WTC11 (cell line): ENCODE measurements at regions not wholly inside any gene's neighbourhood (a gene's known extent, or its start where the extent isn't known, plus 50 kb on each side); places are given as distances from the start of the nearest gene placed in this dataset.

Experiments used
- ATAC-seq: fragments of 200-7000 bp; cut with Tn5 transposase; 2 replicates; pipeline ENCODE4 v1.10.0; 2021; ENCODE audit warnings: mild to moderate bottlenecking, moderate library complexity
- CTCF ChIA-PET: fragments of 300-600 bp; sonication (Branson Sonifier 250); formaldehyde crosslinking; loops from one replicate; lab custom pipeline; 2021; ENCODE audit warnings: antibody characterized with exemption; lab: Charles Lee
- POLR2A ChIA-PET: fragments of 350-600 bp; sonication (Branson Sonifier 250); formaldehyde crosslinking; loops from one replicate; lab custom pipeline; 2021; ENCODE audit warnings: antibody characterized with exemption; lab: Charles Lee
- DNase-seq: peaks from one replicate; pipeline ENCODE4 v3.0.0; 2021; ENCODE audit warnings: low spot score
- H3K27ac Mint-ChIP-seq: 2 replicates; pipeline ENCODE4 v1.8.0; 2021; ENCODE audit warnings: mixed read lengths
- H3K27me3 Mint-ChIP-seq: 2 replicates; pipeline ENCODE4 v1.8.0; 2021; ENCODE audit warnings: low read depth, mild to moderate bottlenecking, moderate library complexity, mixed read lengths
- H3K36me3 Mint-ChIP-seq: 2 replicates; pipeline ENCODE4 v1.8.0; 2021; ENCODE audit warnings: mixed read lengths
- H3K4me1 Mint-ChIP-seq: 2 replicates; pipeline ENCODE4 v1.8.0; 2022; ENCODE audit warnings: mixed read lengths
- H3K4me3 Mint-ChIP-seq: 2 replicates; pipeline ENCODE4 v1.8.0; 2021; ENCODE audit warnings: mild to moderate bottlenecking, moderate library complexity, mixed read lengths
- H3K9me3 Mint-ChIP-seq: 2 replicates; pipeline ENCODE4 v1.8.0; 2021; ENCODE audit warnings: mixed read lengths
- AFF4 ChIP-seq: sonication (generic); formaldehyde crosslinking; IDR thresholded peaks from 2 replicates; pipeline ENCODE4 v1.8.1; 2023; ENCODE audit warnings: mild to moderate bottlenecking, missing genetic modification reagents, borderline replicate concordance
- ATF3 ChIP-seq: sonication (generic); formaldehyde crosslinking; conservative IDR thresholded peaks from 2 replicates; pipeline ENCODE4 v1.8.1; 2022; ENCODE audit warnings: mild to moderate bottlenecking, missing genetic modification reagents
- CBFB ChIP-seq: sonication (generic); formaldehyde crosslinking; IDR thresholded peaks from 2 replicates; pipeline ENCODE4 v1.8.1; 2022; ENCODE audit warnings: mild to moderate bottlenecking, low read depth, missing genetic modification reagents
- ELF4 ChIP-seq: sonication (generic); formaldehyde crosslinking; IDR thresholded peaks from 2 replicates; pipeline ENCODE4 v1.8.1; 2022; ENCODE audit warnings: low read depth, mild to moderate bottlenecking, moderate library complexity, missing genetic modification reagents
- FOXJ3 ChIP-seq: sonication (generic); formaldehyde crosslinking; IDR thresholded peaks from 2 replicates; pipeline ENCODE4 v1.9.0; 2021; ENCODE audit warnings: missing genetic modification reagents, mild to moderate bottlenecking, borderline replicate concordance
- FOXP1 ChIP-seq: sonication (generic); formaldehyde crosslinking; IDR thresholded peaks from 2 replicates; pipeline ENCODE4 v1.8.0; 2022; ENCODE audit warnings: missing genetic modification reagents, mild to moderate bottlenecking, moderate library complexity, borderline replicate concordance
- HMGA2 ChIP-seq: fragments of 250-450 bp; sonication (Bioruptor Pico); IDR thresholded peaks from 2 replicates; pipeline ENCODE4 v1.4.0; 2021; ENCODE audit warnings: mild to moderate bottlenecking, moderate library complexity
- MLX ChIP-seq: sonication (generic); formaldehyde crosslinking; IDR thresholded peaks from 2 replicates; pipeline ENCODE4 v1.8.1; 2023; ENCODE audit warnings: mild to moderate bottlenecking, missing genetic modification reagents, moderate library complexity
- MXD4 ChIP-seq: fragments of 250-450 bp; sonication (Bioruptor Pico); IDR thresholded peaks from 2 replicates; pipeline ENCODE4 v1.8.0; 2021; ENCODE audit warnings: mild to moderate bottlenecking, moderate library complexity, borderline replicate concordance
- MYBL2 ChIP-seq: sonication (generic); formaldehyde crosslinking; IDR thresholded peaks from 2 replicates; pipeline ENCODE4 v1.8.1; 2023; ENCODE audit warnings: mild to moderate bottlenecking, moderate library complexity, missing genetic modification reagents
- NR3C1 ChIP-seq: sonication (generic); formaldehyde crosslinking; conservative IDR thresholded peaks from 2 replicates; pipeline ENCODE4 v1.8.1; 2023; ENCODE audit warnings: low read depth, mild to moderate bottlenecking, missing genetic modification reagents
- PRDM15 ChIP-seq: sonication (generic); formaldehyde crosslinking; IDR thresholded peaks from 2 replicates; pipeline ENCODE4 v1.8.0; 2022; ENCODE audit warnings: missing genetic modification reagents
- RELA ChIP-seq: sonication (generic); formaldehyde crosslinking; IDR thresholded peaks from 2 replicates; pipeline ENCODE4 v1.8.1; 2022; ENCODE audit warnings: missing genetic modification reagents, mild to moderate bottlenecking, borderline replicate concordance
- RORB ChIP-seq: fragments of 250-450 bp; sonication (Bioruptor Pico); IDR thresholded peaks from 2 replicates; pipeline ENCODE4 v1.9.0; 2021; ENCODE audit warnings: mild to moderate bottlenecking
- TP53 ChIP-seq: sonication (generic); formaldehyde crosslinking; IDR thresholded peaks from 2 replicates; pipeline ENCODE4 v1.8.1; 2023; ENCODE audit warnings: mild to moderate bottlenecking, missing genetic modification reagents
- ZBTB21 ChIP-seq: sonication (generic); formaldehyde crosslinking; IDR thresholded peaks from 2 replicates; pipeline ENCODE4 v1.8.1; 2023; ENCODE audit warnings: mild to moderate bottlenecking, missing genetic modification reagents, borderline replicate concordance
- ZNF121 ChIP-seq: sonication (generic); formaldehyde crosslinking; IDR thresholded peaks from 2 replicates; pipeline ENCODE4 v1.8.0; 2023; ENCODE audit warnings: missing genetic modification reagents
- ZNF138 ChIP-seq: sonication (generic); formaldehyde crosslinking; conservative IDR thresholded peaks from 2 replicates; pipeline ENCODE4 v1.8.1; 2022; ENCODE audit warnings: mild to moderate bottlenecking, moderate library complexity, missing genetic modification reagents
- ZNF232 ChIP-seq: sonication (generic); formaldehyde crosslinking; IDR thresholded peaks from 2 replicates; pipeline ENCODE4 v1.8.0; 2022; ENCODE audit warnings: mild to moderate bottlenecking, missing genetic modification reagents
- ZNF281 ChIP-seq: sonication (generic); formaldehyde crosslinking; IDR thresholded peaks from 2 replicates; pipeline ENCODE4 v1.8.0; 2023; ENCODE audit warnings: mild to moderate bottlenecking, missing genetic modification reagents
- ZNF416 ChIP-seq: fragments of 250-450 bp; sonication (Bioruptor Pico); IDR thresholded peaks from 2 replicates; pipeline ENCODE4 v1.9.0; 2021; ENCODE audit warnings: mild to moderate bottlenecking, inconsistent platforms
- ZNF512 ChIP-seq: sonication (generic); formaldehyde crosslinking; IDR thresholded peaks from 2 replicates; pipeline ENCODE4 v1.8.1; 2022; ENCODE audit warnings: missing genetic modification reagents, borderline replicate concordance
- ZNF671 ChIP-seq: fragments of 250-450 bp; sonication (Bioruptor Pico); IDR thresholded peaks from 2 replicates; pipeline ENCODE4 v1.8.0; 2021; ENCODE audit warnings: mild to moderate bottlenecking

GRCh38 chr10:60708666-60709065 lies 69.6 kb upstream of the CDK1 start:
- ChIA-PET CTCF (no interaction called here), POLR2A (no interaction called here)
- ATAC-seq (no peak), DNase-seq (no peak)
- H3K4me3 Mint-ChIP-seq: no peak overlapping the region
- peak overlapping the region; percentile 34; the same call in 1 of the 2 replicates for H3K27ac Mint-ChIP-seq
- TF ChIP-seq ZNF138 (CRISPR knock-in tag): no peak
- no peak for TF ChIP-seq NR3C1
- TF ChIP-seq MYBL2: no peak
- no peak for TF ChIP-seq FOXP1
- TF ChIP-seq ZNF416: no peak
- no peak for TF ChIP-seq ZNF232 (CRISPR knock-in tag)
- TF ChIP-seq MXD4 (CRISPR knock-in tag): no peak
- TF ChIP-seq MLX (CRISPR knock-in tag): no peak
- no peak for TF ChIP-seq FOXJ3 (CRISPR knock-in tag)
- TF ChIP-seq PRDM15 (CRISPR knock-in tag): no peak
- no peak for TF ChIP-seq HMGA2
- no peak for TF ChIP-seq AFF4 (CRISPR knock-in tag)
- no peak for TF ChIP-seq ELF4
- no peak for TF ChIP-seq ATF3 (CRISPR knock-in tag)
- TF ChIP-seq ZNF671 (CRISPR knock-in tag): no peak
- TF ChIP-seq ZBTB21 (CRISPR knock-in tag): no peak
- H3K9me3 Mint-ChIP-seq: peaks cover 19% of the 10 kb centered on the region
- H3K4me1 Mint-ChIP-seq: peaks cover 23% of the 10 kb centered on the region
- no peaks in the 10 kb centered on the region; the same call in 1 of the 2 replicates for H3K27me3 Mint-ChIP-seq
- H3K36me3 Mint-ChIP-seq: peaks cover 20% of the 10 kb centered on the region

GRCh38 chr10:60707841-60708240 lies 70.4 kb upstream of the CDK1 start:
- DNase-seq (no peak), ATAC-seq (no peak)
- CTCF ChIA-PET: no interaction called here
- Mint-ChIP-seq H3K27ac (peak overlapping the region; percentile 50; the same call in 1 of the 2 replicates), H3K4me3 (no peak overlapping the region), H3K4me1 (peaks cover 22% of the 10 kb centered on the region), H3K27me3 (no peaks in the 10 kb centered on the region; the same call in 1 of the 2 replicates), H3K36me3 (peaks cover 20% of the 10 kb centered on the region), H3K9me3 (peaks cover 19% of the 10 kb centered on the region)
- POLR2A ChIA-PET: no interaction called here
- TF ChIP-seq RELA (CRISPR knock-in tag) (no peak), CBFB (CRISPR knock-in tag) (no peak), RORB (CRISPR knock-in tag) (no peak), TP53 (CRISPR knock-in tag) (no peak), ZNF281 (CRISPR knock-in tag) (no peak), ZNF121 (CRISPR knock-in tag) (no peak), ZNF512 (CRISPR knock-in tag) (no peak)
